IPS-15b (cell line): ENCODE measurements at regions not wholly inside any gene's neighbourhood (a gene's known extent, or its start where the extent isn't known, plus 50 kb on each side); places are given as distances from the start of the nearest gene placed in this dataset.

Source experiments
- H3K27me3 ChIP-seq: one replicate; pipeline ENCODE4 v1.6.1; 2013; ENCODE audit warnings: low read length; ENCODE audit not compliant: control insufficient read depth, insufficient read depth
- H3K36me3 ChIP-seq: one replicate; pipeline ENCODE4 v1.6.1; 2013; ENCODE audit warnings: low read length; ENCODE audit not compliant: control insufficient read depth, insufficient read depth
- H3K4me1 ChIP-seq: one replicate; pipeline ENCODE4 v1.6.1; 2013; ENCODE audit warnings: mild to moderate bottlenecking, low read length; ENCODE audit not compliant: control insufficient read depth, insufficient read depth
- H3K4me3 ChIP-seq: one replicate; pipeline ENCODE4 v1.5.1; 2013; ENCODE audit warnings: low read depth, low read length
- H3K9ac ChIP-seq: one replicate; pipeline ENCODE4 v1.6.1; 2013; ENCODE audit warnings: low read depth, mild to moderate bottlenecking, low read length
- H3K9me3 ChIP-seq: one replicate; pipeline ENCODE4 v1.6.1; 2013; ENCODE audit warnings: mild to moderate bottlenecking, low read length; ENCODE audit not compliant: control insufficient read depth, insufficient read depth

- Histone ChIP-seq H3K4me1 (no peaks in the 10 kb centered on the region), H3K9ac (no peak overlapping the region), H3K27me3 (no peaks in the 10 kb centered on the region), H3K4me3 (no peak overlapping the region), H3K36me3 (no peaks in the 10 kb centered on the region), H3K9me3 (no peaks in the 10 kb centered on the region)
Observed at GRCh38 chr1:187275985-187276575, 447.3 kb downstream of the PLA2G4A start.

- H3K4me3 ChIP-seq: no peak overlapping the region
- no peak overlapping the region for H3K9ac ChIP-seq
- H3K36me3 ChIP-seq: no peaks in the 10 kb centered on the region
- H3K27me3 ChIP-seq: no peaks in the 10 kb centered on the region
- no peaks in the 10 kb centered on the region for H3K4me1 ChIP-seq
- H3K9me3 ChIP-seq: no peaks in the 10 kb centered on the region
Observed at GRCh38 chr1:187276677-187277076, 447.9 kb downstream of the PLA2G4A start.

GRCh38 chr1:187280031-187280430 lies 451.3 kb downstream of the PLA2G4A start:
- Histone ChIP-seq H3K27me3 (no peaks in the 10 kb centered on the region), H3K9me3 (no peaks in the 10 kb centered on the region), H3K9ac (no peak overlapping the region), H3K4me3 (no peak overlapping the region), H3K4me1 (no peaks in the 10 kb centered on the region), H3K36me3 (no peaks in the 10 kb centered on the region)

GRCh38 chr1:187281085-187281484 lies 452.3 kb downstream of the PLA2G4A start:
- no peak overlapping the region for H3K9ac ChIP-seq
- no peaks in the 10 kb centered on the region for H3K27me3 ChIP-seq
- no peaks in the 10 kb centered on the region for H3K9me3 ChIP-seq
- H3K36me3 ChIP-seq: no peaks in the 10 kb centered on the region
- no peak overlapping the region for H3K4me3 ChIP-seq
- no peaks in the 10 kb centered on the region for H3K4me1 ChIP-seq

GRCh38 chr1:187283984-187284383 lies 455.2 kb downstream of the PLA2G4A start:
- no peaks in the 10 kb centered on the region for H3K9me3 ChIP-seq
- no peak overlapping the region for H3K9ac ChIP-seq
- H3K4me3 ChIP-seq: no peak overlapping the region
- no peaks in the 10 kb centered on the region for H3K36me3 ChIP-seq
- H3K4me1 ChIP-seq: no peaks in the 10 kb centered on the region
- H3K27me3 ChIP-seq: no peaks in the 10 kb centered on the region

- H3K9me3 ChIP-seq: no peaks in the 10 kb centered on the region
- no peak overlapping the region for H3K4me3 ChIP-seq
- no peaks in the 10 kb centered on the region for H3K36me3 ChIP-seq
- no peaks in the 10 kb centered on the region for H3K27me3 ChIP-seq
- H3K4me1 ChIP-seq: no peaks in the 10 kb centered on the region
- H3K9ac ChIP-seq: no peak overlapping the region
Observed at GRCh38 chr1:187294421-187295201, 465.9 kb downstream of the PLA2G4A start.

GRCh38 chr1:187300081-187300480 lies 471.3 kb downstream of the PLA2G4A start:
- no peaks in the 10 kb centered on the region for H3K27me3 ChIP-seq
- H3K4me1 ChIP-seq: no peaks in the 10 kb centered on the region
- no peaks in the 10 kb centered on the region for H3K36me3 ChIP-seq
- H3K9me3 ChIP-seq: no peaks in the 10 kb centered on the region
- no peak overlapping the region for H3K4me3 ChIP-seq
- no peak overlapping the region for H3K9ac ChIP-seq

GRCh38 chr1:187306710-187307415 lies 478.1 kb downstream of the PLA2G4A start:
- Histone ChIP-seq H3K9ac (no peak overlapping the region), H3K27me3 (no peaks in the 10 kb centered on the region), H3K4me3 (no peak overlapping the region), H3K4me1 (no peaks in the 10 kb centered on the region), H3K9me3 (no peaks in the 10 kb centered on the region), H3K36me3 (no peaks in the 10 kb centered on the region)

- Histone ChIP-seq H3K27me3 (no peaks in the 10 kb centered on the region), H3K9ac (no peak overlapping the region), H3K36me3 (no peaks in the 10 kb centered on the region), H3K4me1 (no peaks in the 10 kb centered on the region), H3K4me3 (no peak overlapping the region), H3K9me3 (no peaks in the 10 kb centered on the region)
Observed at GRCh38 chr1:187310038-187310631, 481.4 kb downstream of the PLA2G4A start.

- no peak overlapping the region for H3K9ac ChIP-seq
- H3K4me3 ChIP-seq: no peak overlapping the region
- no peaks in the 10 kb centered on the region for H3K27me3 ChIP-seq
- no peaks in the 10 kb centered on the region for H3K4me1 ChIP-seq
- no peaks in the 10 kb centered on the region for H3K9me3 ChIP-seq
- no peaks in the 10 kb centered on the region for H3K36me3 ChIP-seq
Observed at GRCh38 chr1:187313115-187313514, 484.4 kb downstream of the PLA2G4A start.

GRCh38 chr1:187326557-187326956 lies 497.8 kb downstream of the PLA2G4A start:
- Histone ChIP-seq H3K4me3 (no peak overlapping the region), H3K4me1 (no peaks in the 10 kb centered on the region), H3K9ac (no peak overlapping the region), H3K36me3 (no peaks in the 10 kb centered on the region), H3K9me3 (no peaks in the 10 kb centered on the region), H3K27me3 (no peaks in the 10 kb centered on the region)
